ENCODE measurements at regions not wholly inside any gene's neighbourhood (a gene's known extent, or its start where the extent isn't known, plus 50 kb on each side); places are given as distances from the start of the nearest gene placed in this dataset.

- H3K4me1 ChIP-seq (ENCODE audit: low read depth): no peaks in the 10 kb centered on the region
- no peaks in the 10 kb centered on the region for H3K9me3 ChIP-seq (ENCODE audit: low read depth)
- no peak overlapping the region for H3K4me3 ChIP-seq
- TF ChIP-seq, protein P1, sequence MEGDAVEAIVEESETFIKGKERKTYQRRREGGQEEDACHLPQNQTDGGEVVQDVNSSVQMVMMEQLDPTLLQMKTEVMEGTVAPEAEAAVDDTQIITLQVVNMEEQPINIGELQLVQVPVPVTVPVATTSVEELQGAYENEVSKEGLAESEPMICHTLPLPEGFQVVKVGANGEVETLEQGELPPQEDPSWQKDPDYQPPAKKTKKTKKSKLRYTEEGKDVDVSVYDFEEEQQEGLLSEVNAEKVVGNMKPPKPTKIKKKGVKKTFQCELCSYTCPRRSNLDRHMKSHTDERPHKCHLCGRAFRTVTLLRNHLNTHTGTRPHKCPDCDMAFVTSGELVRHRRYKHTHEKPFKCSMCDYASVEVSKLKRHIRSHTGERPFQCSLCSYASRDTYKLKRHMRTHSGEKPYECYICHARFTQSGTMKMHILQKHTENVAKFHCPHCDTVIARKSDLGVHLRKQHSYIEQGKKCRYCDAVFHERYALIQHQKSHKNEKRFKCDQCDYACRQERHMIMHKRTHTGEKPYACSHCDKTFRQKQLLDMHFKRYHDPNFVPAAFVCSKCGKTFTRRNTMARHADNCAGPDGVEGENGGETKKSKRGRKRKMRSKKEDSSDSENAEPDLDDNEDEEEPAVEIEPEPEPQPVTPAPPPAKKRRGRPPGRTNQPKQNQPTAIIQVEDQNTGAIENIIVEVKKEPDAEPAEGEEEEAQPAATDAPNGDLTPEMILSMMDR (IDR thresholded peaks at IDR 0.05; ENCODE audit: low read depth, low read length): no peak
- H3K27ac ChIP-seq: no peak overlapping the region
- peak in 1 of 2 donors; percentile 80 for DNase-seq (ENCODE audit: low read depth in 1 of 2, low spot score in 1 of 2)
- peaks cover 16% of the 10 kb centered on the region for H3K27me3 ChIP-seq
- no peaks in the 10 kb centered on the region for H3K36me3 ChIP-seq
Measured at GRCh38 chr4:128600410-128600809, 209.1 kb upstream of the JADE1 start.

GRCh38 chr4:128597500-128597899 is 212.0 kb upstream of the JADE1 start:
- TF ChIP-seq, protein P1 (IDR thresholded peaks at IDR 0.05; ENCODE audit: low read depth, low read length): no peak
- H3K27ac ChIP-seq: no peak overlapping the region

DNA sequence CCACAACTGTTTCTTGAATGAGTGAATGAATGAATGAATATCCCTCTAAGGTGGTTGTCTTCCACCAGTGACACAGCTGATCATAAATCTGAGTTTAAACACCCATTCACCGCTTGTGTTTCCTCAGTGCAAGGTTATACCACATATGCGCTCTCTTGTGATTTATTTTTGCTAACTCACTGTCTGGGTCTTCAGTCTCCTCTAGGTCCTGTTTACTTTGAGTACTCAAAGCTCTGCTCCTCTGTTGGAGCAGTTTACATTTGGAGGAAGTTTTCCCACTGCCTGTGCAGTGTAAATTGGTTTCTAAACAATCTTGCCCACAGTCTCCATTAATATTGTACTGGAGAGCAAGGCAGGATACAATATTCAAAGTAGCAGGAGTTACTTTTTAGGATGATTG is 212.6 kb upstream of the JADE1 start:
- H3K36me3 ChIP-seq: no peaks in the 10 kb centered on the region
- TF ChIP-seq, protein P1 (IDR thresholded peaks at IDR 0.05; ENCODE audit: low read depth, low read length): no peak
- no peaks in the 10 kb centered on the region for H3K9me3 ChIP-seq (ENCODE audit: low read depth)
- peaks cover 5% of the 10 kb centered on the region for H3K27me3 ChIP-seq
- H3K4me1 ChIP-seq (ENCODE audit: low read depth): no peaks in the 10 kb centered on the region
- no peak overlapping the region for H3K4me3 ChIP-seq
- no peak for DNase-seq (ENCODE audit: low read depth in 1 of 2, low spot score in 1 of 2)
- H3K27ac ChIP-seq: no peak overlapping the region

More at GRCh38 chr4:128597500-128597899, 212.0 kb upstream of the JADE1 start:
- Histone ChIP-seq H3K27me3 (peaks cover 5% of the 10 kb centered on the region), H3K9me3 (ENCODE audit: low read depth) (no peaks in the 10 kb centered on the region), H3K4me3 (no peak overlapping the region), H3K36me3 (no peaks in the 10 kb centered on the region), H3K4me1 (ENCODE audit: low read depth) (no peaks in the 10 kb centered on the region)
- no peak for DNase-seq (ENCODE audit: low read depth in 1 of 2, low spot score in 1 of 2)

DNA sequence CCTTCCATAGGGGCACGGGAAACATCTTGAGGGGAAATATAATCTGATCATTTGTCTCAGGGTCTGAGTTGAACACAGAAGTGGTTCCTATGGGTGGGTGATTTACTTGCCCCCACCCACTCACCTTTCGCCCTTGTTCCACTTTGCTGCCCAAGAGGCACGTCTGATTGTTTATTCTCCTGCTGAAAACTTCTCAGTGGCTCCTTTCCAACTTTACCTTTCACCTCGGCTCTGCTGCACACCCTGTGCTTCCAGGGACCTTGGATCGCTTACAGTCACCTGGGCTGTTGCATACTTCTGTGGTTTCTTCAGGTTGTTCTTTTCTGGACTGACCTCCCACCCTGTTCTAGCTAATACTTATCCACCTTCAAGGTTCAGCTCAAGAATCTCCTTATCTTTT is 213.4 kb upstream of the JADE1 start:
- no peak overlapping the region for H3K27ac ChIP-seq
- H3K4me1 ChIP-seq (ENCODE audit: low read depth): peaks cover 4% of the 10 kb centered on the region
- H3K36me3 ChIP-seq: no peaks in the 10 kb centered on the region
- H3K27me3 ChIP-seq: peaks cover 5% of the 10 kb centered on the region
- no peak for DNase-seq (ENCODE audit: low read depth in 1 of 2, low spot score in 1 of 2)
- H3K9me3 ChIP-seq (ENCODE audit: low read depth): no peaks in the 10 kb centered on the region
- TF ChIP-seq, protein P1 (IDR thresholded peaks at IDR 0.05; ENCODE audit: low read depth, low read length): no peak
- H3K4me3 ChIP-seq: no peak overlapping the region

DNA sequence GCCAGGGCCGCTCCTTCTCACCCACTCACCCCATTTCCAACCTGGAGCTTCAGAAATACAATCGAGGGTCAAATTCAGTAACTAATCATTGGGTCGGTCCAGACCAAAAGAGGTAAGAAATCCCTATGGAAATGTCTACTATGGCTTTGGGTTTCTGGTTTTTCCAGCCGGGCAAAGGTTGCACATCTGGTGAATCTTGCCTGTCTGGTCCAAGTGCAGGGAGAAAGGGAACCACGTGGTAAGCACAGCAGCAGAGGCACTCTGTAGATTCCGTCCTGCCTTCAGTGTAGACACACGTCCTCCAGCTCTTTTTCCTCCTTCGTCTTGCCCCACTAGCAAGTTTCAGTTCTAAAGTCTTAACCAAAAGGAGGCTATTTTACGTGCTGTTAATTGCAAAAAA is 218.0 kb upstream of the JADE1 start:
- TF ChIP-seq, protein P1 (IDR thresholded peaks at IDR 0.05; ENCODE audit: low read depth, low read length): no peak
- H3K4me1 ChIP-seq (ENCODE audit: low read depth): peaks cover 13% of the 10 kb centered on the region
- H3K36me3 ChIP-seq: no peaks in the 10 kb centered on the region
- no peak overlapping the region for H3K27ac ChIP-seq
- H3K9me3 ChIP-seq (ENCODE audit: low read depth): no peaks in the 10 kb centered on the region
- no peak for DNase-seq (ENCODE audit: low read depth in 1 of 2, low spot score in 1 of 2)
- H3K27me3 ChIP-seq: peaks cover 7% of the 10 kb centered on the region
- H3K4me3 ChIP-seq: no peak overlapping the region

GRCh38 chr4:128590773-128591172 is 218.7 kb upstream of the JADE1 start:
- Histone ChIP-seq H3K9me3 (ENCODE audit: low read depth) (no peaks in the 10 kb centered on the region), H3K36me3 (no peaks in the 10 kb centered on the region), H3K4me1 (ENCODE audit: low read depth) (peaks cover 13% of the 10 kb centered on the region), H3K27ac (no peak overlapping the region), H3K4me3 (no peak overlapping the region), H3K27me3 (peaks cover 7% of the 10 kb centered on the region)
- TF ChIP-seq, protein P1 (IDR thresholded peaks at IDR 0.05; ENCODE audit: low read depth, low read length): no peak
- DNase-seq (ENCODE audit: low read depth in 1 of 2, low spot score in 1 of 2): peak; percentile 27 to 54
